ENCODE measurements at regions not wholly inside any gene's neighbourhood (a gene's known extent, or its start where the extent isn't known, plus 50 kb on each side); places are given as distances from the start of the nearest gene placed in this dataset.

- ChIA-PET CTCF (interaction anchor here (0.6 kb wide), 1 partner anchor 14 kb away, joined by 3 read pairs; no protein-coding TSS in a partner anchor), POLR2A (interaction anchor here (0.9 kb wide), 1 partner anchor 9 kb away, joined by 3 read pairs; no protein-coding TSS in a partner anchor)
- TF ChIP-seq L3MBTL2 (conservative IDR thresholded peaks at IDR 0.05) (no peak), SUZ12 (IDR thresholded peaks at IDR 0.05) (no peak), BHLHE40 (IDR thresholded peaks at IDR 0.05; ENCODE audit: borderline replicate concordance) (no peak), TARDBP (IDR thresholded peaks at IDR 0.05) (no peak), NFRKB (IDR thresholded peaks at IDR 0.05) (no peak), HDGF (IDR thresholded peaks at IDR 0.05; ENCODE audit: borderline replicate concordance) (no peak), LEF1 (IDR thresholded peaks at IDR 0.05; ENCODE audit: borderline replicate concordance) (no peak)
- no peak for DNase-seq (ENCODE audit: extremely low spot score)
Observed at GRCh38 chr12:31227401-31227981, 98.5 kb downstream of the SINHCAF start.

GRCh38 chr12:31228811-31229792, 96.8 kb downstream of the SINHCAF start:
- DNase-seq (ENCODE audit: extremely low spot score), result no peak
- POLR2A ChIA-PET, result no interaction called here
- CTCF ChIA-PET, result interaction anchor here (0.6 kb wide), 2 partner anchors 10 to 11 kb away, joined by 3 read pairs; no protein-coding TSS in a partner anchor
- TF ChIP-seq FOXA1 (IDR thresholded peaks at IDR 0.05) (no peak), ZNF384 (IDR thresholded peaks at IDR 0.05) (no peak), FOXK2 (IDR thresholded peaks at IDR 0.05) (no peak), ELF4 (IDR thresholded peaks at IDR 0.05) (no peak)
- TF ChIP-seq, protein P1, sequence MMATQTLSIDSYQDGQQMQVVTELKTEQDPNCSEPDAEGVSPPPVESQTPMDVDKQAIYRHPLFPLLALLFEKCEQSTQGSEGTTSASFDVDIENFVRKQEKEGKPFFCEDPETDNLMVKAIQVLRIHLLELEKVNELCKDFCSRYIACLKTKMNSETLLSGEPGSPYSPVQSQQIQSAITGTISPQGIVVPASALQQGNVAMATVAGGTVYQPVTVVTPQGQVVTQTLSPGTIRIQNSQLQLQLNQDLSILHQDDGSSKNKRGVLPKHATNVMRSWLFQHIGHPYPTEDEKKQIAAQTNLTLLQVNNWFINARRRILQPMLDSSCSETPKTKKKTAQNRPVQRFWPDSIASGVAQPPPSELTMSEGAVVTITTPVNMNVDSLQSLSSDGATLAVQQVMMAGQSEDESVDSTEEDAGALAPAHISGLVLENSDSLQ (IDR thresholded peaks at IDR 0.05), result no peak

DNA sequence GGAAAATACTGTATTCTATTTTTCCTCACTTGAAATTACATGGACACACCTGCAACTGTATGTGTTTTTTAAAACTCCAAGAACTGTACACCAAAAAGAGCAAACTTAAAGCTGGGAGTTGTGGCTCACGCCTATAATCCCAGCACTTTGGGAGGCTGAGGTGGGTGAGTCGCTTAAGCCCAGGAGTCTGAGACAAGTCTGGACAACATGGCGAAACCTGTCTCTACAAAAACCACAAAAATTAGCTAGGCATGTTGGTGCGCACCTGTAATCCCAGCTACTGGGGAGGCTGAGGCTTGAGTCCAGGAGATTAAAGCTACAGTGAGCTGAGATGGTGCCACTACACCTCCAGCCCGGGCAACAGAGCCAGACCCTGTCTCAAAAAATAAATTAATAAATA, 95.9 kb downstream of the SINHCAF start:
- TF ChIP-seq BHLHE40 (IDR thresholded peaks at IDR 0.05; ENCODE audit: borderline replicate concordance) (no peak), SP1 (IDR thresholded peaks at IDR 0.05) (no peak), TARDBP (IDR thresholded peaks at IDR 0.05) (no peak), CTBP1 (IDR thresholded peaks at IDR 0.05; ENCODE audit: borderline replicate concordance) (no peak), SUZ12 (IDR thresholded peaks at IDR 0.05) (no peak), FOXM1 (IDR thresholded peaks at IDR 0.05; ENCODE audit: borderline replicate concordance) (no peak), ELF4 (IDR thresholded peaks at IDR 0.05) (no peak), ZNF384 (IDR thresholded peaks at IDR 0.05) (no peak), L3MBTL2 (conservative IDR thresholded peaks at IDR 0.05) (no peak), ARNT (IDR thresholded peaks at IDR 0.05) (no peak), NFRKB (IDR thresholded peaks at IDR 0.05) (no peak), FOXK2 (IDR thresholded peaks at IDR 0.05) (no peak), FOXA1 (IDR thresholded peaks at IDR 0.05) (no peak), LEF1 (IDR thresholded peaks at IDR 0.05; ENCODE audit: borderline replicate concordance) (no peak), HDGF (IDR thresholded peaks at IDR 0.05; ENCODE audit: borderline replicate concordance) (no peak)
- TF ChIP-seq, protein P1 (IDR thresholded peaks at IDR 0.05), result no peak
- ChIA-PET CTCF (interaction anchor here (0.6 to 0.7 kb wide), 2 partner anchors 9 to 48 kb away, joined by 3 read pairs; no protein-coding TSS in a partner anchor), POLR2A (no interaction called here)
- DNase-seq (ENCODE audit: extremely low spot score), result no peak

Data from HEK293T (cell line).